Neural crest cell (in vitro differentiated cells): ENCODE measurements at regions not wholly inside any gene's neighbourhood (a gene's known extent, or its start where the extent isn't known, plus 50 kb on each side); places are given as distances from the start of the nearest gene placed in this dataset.

ENCODE experiments used
- DNase-seq: peaks from one replicate; pipeline ENCODE4 v3.0.0; 2021; ENCODE audit warnings: low read depth, mixed read lengths, low spot score
- H3K27ac Mint-ChIP-seq: one replicate; pipeline ENCODE4 v1.8.0; 2021; ENCODE audit warnings: mild to moderate bottlenecking, mixed read lengths; ENCODE audit not compliant: unreplicated experiment
- H3K27me3 Mint-ChIP-seq: 2 replicates; pipeline ENCODE4 v1.8.0; 2021; ENCODE audit warnings: low read depth, mild to moderate bottlenecking, mixed read lengths
- H3K36me3 Mint-ChIP-seq: 2 replicates; pipeline ENCODE4 v1.8.0; 2021; ENCODE audit warnings: low read depth, mild to moderate bottlenecking, mixed read lengths
- H3K4me1 Mint-ChIP-seq: 2 replicates; pipeline ENCODE4 v1.8.0; 2021; ENCODE audit warnings: mixed read lengths
- H3K4me3 Mint-ChIP-seq: one replicate; pipeline ENCODE4 v1.8.0; 2021; ENCODE audit warnings: mild to moderate bottlenecking, mixed read lengths
- H3K9me3 Mint-ChIP-seq: 2 replicates; pipeline ENCODE4 v1.8.0; 2021; ENCODE audit warnings: mixed read lengths
- CTCF ChIP-seq: fragments of 200-600 bp; sonication (generic); conservative IDR thresholded peaks from 2 replicates; pipeline ENCODE4 v1.5.0; 2021; ENCODE audit warnings: antibody characterized with exemption, mild to moderate bottlenecking

- peaks cover 3% of the 10 kb centered on the region for H3K36me3 Mint-ChIP-seq
- TF ChIP-seq CTCF, result no peak
- DNase-seq, result no peak
- H3K27me3 Mint-ChIP-seq, result peaks cover 3% of the 10 kb centered on the region
- no peaks in the 10 kb centered on the region for H3K9me3 Mint-ChIP-seq
- H3K4me3 Mint-ChIP-seq, result no peak overlapping the region
- no peaks in the 10 kb centered on the region for H3K4me1 Mint-ChIP-seq
- H3K27ac Mint-ChIP-seq, result no peak overlapping the region
These were observed 704.1 kb downstream of the LUZP2 start for GRCh38 chr11:25200925-25201324.

DNA sequence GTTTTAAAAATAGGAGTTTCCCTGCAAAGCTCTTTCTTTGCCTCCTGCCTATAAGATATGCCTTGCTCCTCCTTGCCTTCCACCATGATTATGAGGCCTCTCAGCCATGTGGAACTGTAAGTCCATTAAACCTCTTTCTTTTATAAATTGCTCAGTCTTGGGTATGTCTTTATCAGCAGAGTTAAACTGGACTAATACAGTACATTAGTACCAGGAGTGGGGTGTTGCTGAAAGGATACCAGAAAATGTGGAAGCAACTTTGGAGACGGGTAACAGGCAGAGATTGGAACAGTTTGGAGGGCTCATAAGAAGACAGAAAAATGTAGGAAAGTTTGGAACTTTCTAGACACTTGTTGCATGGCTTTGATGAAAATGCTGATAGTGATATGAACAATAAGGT lies 709.9 kb downstream of the LUZP2 start:
- H3K27me3 Mint-ChIP-seq, result no peaks in the 10 kb centered on the region

DNA sequence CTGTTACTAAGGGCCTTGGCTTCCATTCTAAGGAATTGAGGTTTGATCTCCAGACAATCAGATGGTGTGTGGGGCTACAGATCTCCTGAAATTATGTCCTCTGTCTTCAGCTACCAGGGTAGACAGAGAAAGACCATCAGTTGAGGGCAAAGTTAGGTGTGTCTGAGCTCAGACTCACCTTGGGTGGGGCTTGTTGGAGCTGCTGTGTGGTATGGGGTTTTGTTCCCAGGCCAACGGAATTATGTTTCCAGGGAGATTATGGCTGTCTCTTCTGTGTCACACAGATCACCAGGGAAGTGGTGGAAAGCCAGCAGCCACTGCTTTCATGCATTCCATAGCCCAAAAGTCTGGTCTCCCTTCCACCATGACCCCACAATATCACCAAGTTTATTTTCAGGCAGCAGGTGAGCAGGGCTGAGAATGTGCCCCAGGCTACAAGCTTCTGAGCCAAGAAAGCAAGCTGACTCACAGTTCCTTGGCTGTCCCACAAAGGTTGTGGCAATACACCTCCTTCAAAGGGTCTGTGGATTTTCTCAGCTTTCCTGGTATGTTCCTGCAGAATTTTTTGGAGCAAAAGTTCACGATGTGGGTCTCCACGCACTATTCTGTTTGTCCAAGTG lies 714.9 kb downstream of the LUZP2 start:
- Mint-ChIP-seq H3K27me3 (no peaks in the 10 kb centered on the region), H3K4me3 (no peak overlapping the region), H3K27ac (no peak overlapping the region), H3K9me3 (peaks cover 8% of the 10 kb centered on the region), H3K36me3 (no peaks in the 10 kb centered on the region), H3K4me1 (no peaks in the 10 kb centered on the region)
- no peak for DNase-seq
- no peak for TF ChIP-seq CTCF

More for the DNA sequence above, 709.9 kb downstream of the LUZP2 start:
- H3K4me1 Mint-ChIP-seq, result no peaks in the 10 kb centered on the region
- no peak overlapping the region for H3K27ac Mint-ChIP-seq
- H3K9me3 Mint-ChIP-seq, result peaks cover 8% of the 10 kb centered on the region
- no peak for TF ChIP-seq CTCF
- H3K36me3 Mint-ChIP-seq, result peaks cover 3% of the 10 kb centered on the region
- DNase-seq, result no peak
- no peak overlapping the region for H3K4me3 Mint-ChIP-seq

- Mint-ChIP-seq H3K4me3 (no peak overlapping the region), H3K9me3 (no peaks in the 10 kb centered on the region), H3K27ac (no peak overlapping the region), H3K36me3 (no peaks in the 10 kb centered on the region), H3K4me1 (no peaks in the 10 kb centered on the region), H3K27me3 (no peaks in the 10 kb centered on the region)
- DNase-seq, result no peak
- TF ChIP-seq CTCF, result no peak
These were observed 717.8 kb downstream of the LUZP2 start for GRCh38 chr11:25214535-25215176.

- DNase-seq, result no peak
- Mint-ChIP-seq H3K27ac (no peak overlapping the region), H3K27me3 (no peaks in the 10 kb centered on the region), H3K4me1 (no peaks in the 10 kb centered on the region), H3K4me3 (no peak overlapping the region), H3K36me3 (no peaks in the 10 kb centered on the region), H3K9me3 (no peaks in the 10 kb centered on the region)
- no peak for TF ChIP-seq CTCF
These were observed 721.2 kb downstream of the LUZP2 start for GRCh38 chr11:25218036-25218435.
